AG04449 (cell line): ENCODE measurements at regions not wholly inside any gene's neighbourhood (a gene's known extent, or its start where the extent isn't known, plus 50 kb on each side); places are given as distances from the start of the nearest gene placed in this dataset.

Experiments used
- CTCF ChIA-PET: fragments of 350-600 bp; formaldehyde crosslinking; extraction: SDS; loops from one replicate; lab custom pipeline; 2021; ENCODE audit warnings: antibody characterized with exemption; lab: Yijun Ruan, JAX
- POLR2A ChIA-PET: fragments of 400-600, 350-600 bp; formaldehyde crosslinking; extraction: SDS; loops from one replicate; lab custom pipeline; 2020; ENCODE audit warnings: antibody characterized with exemption, inconsistent platforms; lab: Yijun Ruan, JAX
- DNase-seq: peaks from one replicate; pipeline ENCODE4 v3.0.0-alpha.2; 2010; ENCODE audit warnings: low read depth, low spot score
- H3K4me3 ChIP-seq: 2 replicates; pipeline ENCODE4 v1.5.1; 2011; ENCODE audit warnings: low read depth, mild to moderate bottlenecking, control low read depth, low read length
- TF ChIP-seq, protein P1 (sequence below): IDR thresholded peaks from one replicate; pipeline ENCODE4 v1.5.1; 2011; ENCODE audit warnings: mild to moderate bottlenecking, moderate library complexity, low read length, control low read depth, inconsistent platforms; ENCODE audit not compliant: insufficient read depth; ENCODE audit errors: missing control alignments

DNA sequence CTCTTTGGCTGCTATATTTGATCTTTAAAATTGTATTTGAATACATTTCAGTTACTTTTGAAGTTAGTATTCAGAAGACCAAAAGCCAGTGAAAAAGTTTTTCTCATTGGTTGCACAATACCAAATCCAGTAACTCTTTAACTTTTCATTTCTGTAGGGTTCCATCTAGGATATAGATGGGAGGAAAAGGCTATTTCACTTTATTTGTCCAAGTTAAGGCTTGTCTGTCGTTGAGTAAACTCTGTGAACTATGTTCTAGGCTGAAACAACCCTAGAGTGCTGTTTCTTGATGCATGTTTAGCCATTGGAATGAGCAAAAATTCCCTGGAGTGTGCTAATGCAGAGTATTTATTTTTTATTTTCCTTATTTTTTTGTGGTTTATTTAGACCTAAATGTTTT, 834.7 kb upstream of the KCND2 start:
- no peak overlapping the region for H3K4me3 ChIP-seq
- DNase-seq = no peak
- ChIA-PET CTCF (no interaction called here), POLR2A (no interaction called here)
- TF ChIP-seq, protein P1, sequence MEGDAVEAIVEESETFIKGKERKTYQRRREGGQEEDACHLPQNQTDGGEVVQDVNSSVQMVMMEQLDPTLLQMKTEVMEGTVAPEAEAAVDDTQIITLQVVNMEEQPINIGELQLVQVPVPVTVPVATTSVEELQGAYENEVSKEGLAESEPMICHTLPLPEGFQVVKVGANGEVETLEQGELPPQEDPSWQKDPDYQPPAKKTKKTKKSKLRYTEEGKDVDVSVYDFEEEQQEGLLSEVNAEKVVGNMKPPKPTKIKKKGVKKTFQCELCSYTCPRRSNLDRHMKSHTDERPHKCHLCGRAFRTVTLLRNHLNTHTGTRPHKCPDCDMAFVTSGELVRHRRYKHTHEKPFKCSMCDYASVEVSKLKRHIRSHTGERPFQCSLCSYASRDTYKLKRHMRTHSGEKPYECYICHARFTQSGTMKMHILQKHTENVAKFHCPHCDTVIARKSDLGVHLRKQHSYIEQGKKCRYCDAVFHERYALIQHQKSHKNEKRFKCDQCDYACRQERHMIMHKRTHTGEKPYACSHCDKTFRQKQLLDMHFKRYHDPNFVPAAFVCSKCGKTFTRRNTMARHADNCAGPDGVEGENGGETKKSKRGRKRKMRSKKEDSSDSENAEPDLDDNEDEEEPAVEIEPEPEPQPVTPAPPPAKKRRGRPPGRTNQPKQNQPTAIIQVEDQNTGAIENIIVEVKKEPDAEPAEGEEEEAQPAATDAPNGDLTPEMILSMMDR = no peak

DNA sequence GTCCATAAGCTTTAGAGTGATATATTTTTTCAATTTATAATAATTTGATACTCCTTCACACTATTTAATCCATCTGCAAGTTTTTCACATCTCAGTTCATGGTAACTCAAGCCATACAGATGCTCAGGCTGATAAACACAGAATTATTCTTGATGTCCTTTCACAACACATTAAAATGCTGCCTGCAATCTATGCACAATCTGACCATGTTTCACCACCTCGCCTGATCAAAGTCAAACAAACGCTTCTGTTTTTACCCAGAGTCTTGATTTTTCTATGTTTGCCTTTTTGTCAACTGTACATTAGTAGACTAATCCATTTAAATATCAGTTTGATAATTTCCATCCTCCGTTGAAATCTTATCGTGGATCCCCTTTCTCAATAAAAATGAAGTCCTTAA, 833.8 kb upstream of the KCND2 start:
- no peak for DNase-seq
- ChIA-PET CTCF (no interaction called here), POLR2A (no interaction called here)
- TF ChIP-seq, protein P1 = no peak
- H3K4me3 ChIP-seq = no peak overlapping the region

DNA sequence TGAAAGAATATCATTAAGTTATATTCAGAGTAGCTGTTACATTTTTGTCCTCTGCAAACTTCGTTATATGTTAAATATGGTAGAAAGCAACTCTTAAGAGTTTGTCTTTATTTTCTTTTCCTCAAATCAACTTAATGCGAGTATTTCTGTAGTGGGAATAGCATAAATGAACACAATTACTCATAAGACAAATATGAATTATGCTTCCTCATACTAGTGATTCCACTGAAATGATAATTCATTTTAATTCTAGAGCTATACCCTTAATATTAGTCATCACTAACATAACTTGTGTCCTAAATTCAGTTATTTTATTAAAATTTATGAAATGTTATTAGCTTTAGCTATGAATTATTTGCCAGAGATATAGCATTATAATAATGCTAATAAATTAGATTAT, 820.6 kb upstream of the KCND2 start:
- ChIA-PET CTCF (no interaction called here), POLR2A (no interaction called here)
- TF ChIP-seq, protein P1 = no peak
- DNase-seq = no peak
- H3K4me3 ChIP-seq = no peak overlapping the region

DNA sequence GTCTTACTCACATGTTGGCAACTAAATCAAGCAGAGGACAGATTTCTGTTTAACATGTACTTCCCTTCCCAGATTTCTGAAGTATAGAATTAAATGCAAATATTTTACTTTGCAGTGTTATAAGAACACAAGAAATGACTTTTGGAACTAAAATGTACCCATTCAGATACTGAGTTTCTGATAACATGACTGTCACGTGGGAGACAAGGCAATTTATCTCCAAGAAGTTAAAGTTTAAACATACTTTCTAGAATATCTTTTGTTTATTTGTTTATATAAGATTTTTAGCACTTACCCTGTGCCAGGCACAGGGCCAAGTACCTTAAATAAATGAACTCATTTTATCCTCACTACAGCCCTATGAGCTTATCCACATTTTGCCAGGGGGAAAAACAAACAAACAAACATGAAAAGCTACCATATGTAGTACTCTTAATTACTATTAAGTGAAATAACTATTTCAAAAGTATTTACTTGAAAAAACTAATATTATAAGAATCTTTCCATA, 807.1 kb upstream of the KCND2 start:
- TF ChIP-seq, protein P1 = no peak
- POLR2A ChIA-PET = no interaction called here
- no peak for DNase-seq
- CTCF ChIA-PET = no interaction called here
- H3K4me3 ChIP-seq = no peak overlapping the region

DNA sequence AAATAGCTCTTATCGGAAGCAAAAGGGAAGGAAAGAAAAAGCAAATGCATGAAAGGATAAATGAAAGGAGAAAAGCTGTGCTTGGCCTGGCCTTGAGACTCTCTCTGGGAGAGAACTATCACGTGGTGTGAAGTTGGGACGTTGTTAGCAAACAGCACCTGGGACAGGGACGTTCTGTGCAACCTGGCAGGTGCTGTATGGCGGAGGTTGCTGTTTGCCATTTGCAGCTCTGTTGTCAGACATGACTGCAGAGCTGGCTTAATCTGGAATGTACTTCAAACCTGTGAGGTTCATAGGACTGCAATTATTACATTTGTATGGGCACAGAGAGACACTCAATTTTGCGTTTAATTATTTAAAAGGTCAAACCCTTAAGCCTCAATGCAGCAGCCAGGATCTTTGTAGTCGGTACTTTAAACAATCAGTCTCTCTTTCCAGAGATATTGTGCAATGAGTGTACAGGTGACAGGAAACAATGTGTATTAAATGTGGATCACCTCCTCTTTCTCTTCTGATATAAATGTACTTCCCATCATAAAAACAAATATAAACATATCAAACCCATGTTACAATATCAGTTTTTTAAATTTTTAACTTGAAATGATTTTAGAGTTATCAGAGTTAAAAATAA, 800.5 kb upstream of the KCND2 start:
- TF ChIP-seq, protein P1 = no peak
- ChIA-PET POLR2A (no interaction called here), CTCF (no interaction called here)
- DNase-seq = no peak
- no peak overlapping the region for H3K4me3 ChIP-seq

DNA sequence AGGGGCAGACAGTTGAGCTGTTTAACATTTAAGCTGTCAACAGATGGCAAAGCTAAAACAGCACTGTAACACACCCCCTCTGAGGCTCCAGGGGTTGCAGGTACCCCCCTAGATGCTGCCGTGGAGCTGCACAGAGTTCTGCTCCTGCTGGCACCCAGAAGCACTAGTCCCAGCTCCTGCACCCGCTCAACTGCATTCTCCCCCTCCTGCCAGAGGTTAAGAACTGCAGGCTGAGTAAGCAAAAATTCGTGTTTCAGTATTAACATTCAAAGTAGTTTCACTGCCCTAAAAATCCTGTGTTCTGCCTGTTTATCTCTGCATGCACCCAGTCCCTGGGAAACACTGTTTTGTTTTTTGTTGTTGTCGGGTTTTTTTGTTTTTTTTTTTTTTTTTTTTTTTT, 790.8 kb upstream of the KCND2 start:
- no peak overlapping the region for H3K4me3 ChIP-seq
- no peak for DNase-seq
- TF ChIP-seq, protein P1 = no peak
- ChIA-PET POLR2A (no interaction called here), CTCF (no interaction called here)
